HEK293T (cell line): ENCODE measurements at regions not wholly inside any gene's neighbourhood (a gene's known extent, or its start where the extent isn't known, plus 50 kb on each side); places are given as distances from the start of the nearest gene placed in this dataset.

Experiments
- ARNT ChIP-seq: fragments of 450-650 bp; IDR thresholded peaks from 2 replicates; pipeline ENCODE4 v1.6.1; 2017; ENCODE audit warnings: mild to moderate bottlenecking
- BHLHE40 ChIP-seq: fragments of 450-650 bp; IDR thresholded peaks from 2 replicates; pipeline ENCODE4 v1.6.1; 2016; ENCODE audit warnings: mild to moderate bottlenecking, moderate library complexity, borderline replicate concordance
- ELF4 ChIP-seq: fragments of 450-650 bp; IDR thresholded peaks from 2 replicates; pipeline ENCODE4 v1.6.1; 2017; ENCODE audit warnings: antibody characterized with exemption
- FOXA1 ChIP-seq: fragments of 450-650 bp; IDR thresholded peaks from 2 replicates; pipeline ENCODE4 v1.6.1; 2016; ENCODE audit warnings: mild to moderate bottlenecking
- FOXM1 ChIP-seq: fragments of 450-650 bp; IDR thresholded peaks from 2 replicates; pipeline ENCODE4 v1.6.1; 2017; ENCODE audit warnings: mild to moderate bottlenecking, borderline replicate concordance
- LEF1 ChIP-seq: fragments of 450-650 bp; IDR thresholded peaks from 2 replicates; pipeline ENCODE4 v1.6.1; 2017; ENCODE audit warnings: mild to moderate bottlenecking, borderline replicate concordance
- NFRKB ChIP-seq: fragments of 450-650 bp; IDR thresholded peaks from 2 replicates; pipeline ENCODE4 v1.6.1; 2016; ENCODE audit warnings: mild to moderate bottlenecking, moderate library complexity
- SUZ12 ChIP-seq: fragments of 450-650 bp; IDR thresholded peaks from 2 replicates; pipeline ENCODE4 v1.6.1; 2016; ENCODE audit warnings: mild to moderate bottlenecking
- TARDBP ChIP-seq: fragments of 450-650 bp; IDR thresholded peaks from 2 replicates; pipeline ENCODE4 v1.6.1; 2016
- ZNF384 ChIP-seq: fragments of 450-650 bp; IDR thresholded peaks from 2 replicates; pipeline ENCODE4 v1.6.1; 2016

- no peak for TF ChIP-seq NFRKB
- no peak for TF ChIP-seq ELF4
- TF ChIP-seq FOXA1 = no peak
- no peak for TF ChIP-seq TARDBP
- TF ChIP-seq ARNT = no peak
- no peak for TF ChIP-seq LEF1
- no peak for TF ChIP-seq ZNF384
- no peak for TF ChIP-seq SUZ12
- no peak for TF ChIP-seq BHLHE40
- TF ChIP-seq FOXM1 = no peak
These were observed 74.0 kb upstream of the MSH6 start for GRCh38 chr2:47708801-47709499.
